NOMO-1 (cell line): ENCODE measurements at regions not wholly inside any gene's neighbourhood (a gene's known extent, or its start where the extent isn't known, plus 50 kb on each side); places are given as distances from the start of the nearest gene placed in this dataset.

Experiments
- DNase-seq, 2 experiments: peaks; one replicate each; lab custom pipeline; 2025; ENCODE audit not compliant: unreplicated experiment in 2 of 2; lab: John Stamatoyannopoulos, UW

DNA sequence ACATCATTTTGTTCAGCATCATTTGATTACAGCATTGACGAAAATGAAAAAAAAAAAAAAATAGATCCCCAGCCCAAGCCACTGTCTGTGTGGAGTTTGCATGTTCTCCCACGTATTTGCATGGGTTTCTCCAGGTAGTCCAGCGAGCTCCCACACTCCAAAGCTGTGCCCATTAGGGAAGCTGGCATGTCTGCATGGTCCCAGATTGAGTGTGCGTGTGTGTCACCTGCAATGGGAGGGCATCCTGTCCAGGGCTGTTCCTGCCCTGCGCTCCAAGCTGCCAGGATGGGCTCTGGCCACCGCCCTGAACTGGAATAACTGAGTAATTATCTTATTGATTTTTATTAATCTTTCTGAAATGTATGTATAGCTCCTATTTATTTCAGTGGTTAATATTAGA is 88.6 kb downstream of the KLF12 start:
- no peak for DNase-seq

DNA sequence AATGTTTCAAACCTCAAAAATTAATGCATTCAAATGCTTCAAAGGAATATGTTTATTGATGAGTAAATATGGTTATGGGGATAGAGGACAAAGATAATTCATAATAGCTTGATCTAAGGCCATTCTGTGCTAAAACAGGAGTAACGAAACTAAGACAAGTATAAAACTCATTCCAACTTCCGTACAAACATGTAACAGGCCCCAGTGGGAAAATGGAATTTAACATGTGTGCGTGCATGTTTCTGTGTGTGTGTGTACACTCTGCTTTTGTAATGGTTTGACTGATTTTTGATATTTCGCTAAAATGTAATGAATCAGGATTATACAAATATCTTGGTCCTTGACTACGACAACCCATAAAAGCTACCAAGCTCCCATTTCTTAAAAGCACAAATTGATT is 91.0 kb downstream of the KLF12 start:
- DNase-seq: no peak

GRCh38 chr13:74040200-74040599 is 94.0 kb downstream of the KLF12 start:
- no peak for DNase-seq

GRCh38 chr13:74039667-74040066 is 94.5 kb downstream of the KLF12 start:
- no peak for DNase-seq

GRCh38 chr13:74039154-74039553 is 95.0 kb downstream of the KLF12 start:
- DNase-seq: no peak

GRCh38 chr13:74037762-74038161 is 96.4 kb downstream of the KLF12 start:
- no peak for DNase-seq

DNA sequence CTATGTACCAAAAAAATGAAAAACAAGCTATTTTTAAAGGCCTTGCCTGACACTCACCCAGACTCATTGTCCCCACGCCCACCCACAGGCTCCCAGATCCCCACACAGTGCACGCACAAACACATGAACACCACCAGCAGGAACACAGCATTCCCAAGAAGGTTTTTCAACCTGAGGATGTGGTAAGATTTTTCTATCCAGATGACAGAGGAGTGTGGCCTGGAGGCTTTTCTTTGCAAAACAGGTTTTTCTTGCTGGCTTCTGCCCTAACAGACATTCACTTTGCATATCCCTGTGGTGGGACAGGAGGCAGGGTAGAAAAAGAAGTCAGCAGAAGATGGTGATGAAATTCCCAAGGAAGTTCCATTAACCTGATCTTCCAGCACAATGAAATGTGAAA is 97.8 kb downstream of the KLF12 start:
- DNase-seq: no peak

GRCh38 chr13:74035896-74036295 is 98.3 kb downstream of the KLF12 start:
- DNase-seq: no peak

- DNase-seq: no peak
Observed at GRCh38 chr13:74032325-74032724, 101.9 kb downstream of the KLF12 start.

GRCh38 chr13:74027161-74027779 is 106.9 kb downstream of the KLF12 start:
- no peak for DNase-seq

GRCh38 chr13:74026753-74027152 is 107.5 kb downstream of the KLF12 start:
- DNase-seq: no peak

DNA sequence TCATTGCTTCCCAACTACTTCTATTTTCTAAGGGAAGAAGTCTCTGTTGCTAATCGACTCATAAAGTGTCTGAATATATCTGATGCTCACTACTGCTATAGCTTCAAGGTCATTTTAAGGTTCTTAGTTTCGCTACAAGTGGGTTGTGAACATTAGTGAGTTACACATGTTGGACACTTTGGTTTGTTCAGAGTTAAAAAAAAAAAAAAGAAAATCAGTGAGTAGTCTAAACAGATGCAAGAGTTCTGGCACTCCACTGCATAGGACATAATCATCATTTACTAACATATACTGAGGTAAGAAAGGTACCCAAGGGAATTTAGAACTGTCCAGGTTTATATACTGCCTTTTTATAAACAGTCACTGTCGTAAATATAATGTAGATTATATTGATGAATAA is 108.8 kb downstream of the KLF12 start:
- DNase-seq: no peak

DNA sequence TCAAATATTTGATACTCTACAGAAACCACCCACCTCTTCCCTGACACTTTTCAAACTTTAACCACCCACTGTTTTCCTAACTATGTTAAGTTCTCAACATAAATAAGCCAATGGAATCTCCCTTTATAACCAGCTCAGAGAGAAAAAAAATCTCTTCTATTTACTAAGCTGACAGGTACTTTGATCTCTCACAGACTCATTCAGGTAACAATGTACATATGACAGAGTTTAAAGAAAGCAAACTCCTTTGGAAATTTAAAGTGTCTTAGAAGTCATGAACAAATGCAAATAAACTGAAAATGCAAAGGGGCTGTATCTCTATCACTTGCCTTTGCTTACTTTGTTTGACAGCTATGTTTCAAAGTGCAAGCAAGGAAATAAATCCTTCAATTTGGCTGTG is 109.3 kb downstream of the KLF12 start:
- no peak for DNase-seq

GRCh38 chr13:74024314-74024713 is 109.9 kb downstream of the KLF12 start:
- no peak for DNase-seq

DNA sequence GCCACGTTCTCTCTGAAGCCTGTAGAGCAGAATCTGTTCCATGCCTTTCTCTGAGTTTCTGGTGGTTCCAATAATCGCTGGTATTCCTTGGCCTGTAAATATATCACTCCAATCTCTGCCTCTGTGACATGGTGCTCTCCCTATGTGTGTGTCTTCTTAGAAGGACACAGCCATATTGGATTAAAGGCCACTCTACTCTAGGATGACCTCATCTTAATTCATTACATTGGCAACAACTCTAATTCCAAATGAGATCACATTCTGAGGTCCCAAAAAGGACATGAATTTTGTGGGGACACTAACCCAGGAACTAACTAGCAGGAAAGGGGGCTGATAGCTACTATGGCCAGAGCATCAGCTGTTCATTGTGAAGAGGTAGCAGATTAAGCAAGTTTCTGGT is 110.7 kb downstream of the KLF12 start:
- no peak for DNase-seq

DNA sequence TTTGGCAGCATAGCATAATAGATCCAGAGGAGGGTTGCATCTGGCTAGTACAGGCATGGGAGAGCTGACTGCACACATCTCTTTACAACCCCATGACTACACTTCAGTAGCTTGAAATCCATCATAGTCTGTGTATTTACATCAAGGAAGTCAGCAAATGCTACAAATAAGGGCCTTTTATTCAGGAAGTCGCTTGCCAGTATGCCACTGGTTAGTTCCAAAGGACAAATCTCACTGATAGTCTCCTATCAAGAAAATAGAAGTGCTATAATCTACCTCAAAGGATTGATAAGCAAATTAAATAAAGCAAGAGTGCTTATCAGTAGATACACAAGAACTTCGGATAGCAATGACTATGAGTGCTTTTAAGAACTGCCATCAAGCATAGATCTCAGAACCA is 112.7 kb downstream of the KLF12 start:
- DNase-seq: no peak

DNA sequence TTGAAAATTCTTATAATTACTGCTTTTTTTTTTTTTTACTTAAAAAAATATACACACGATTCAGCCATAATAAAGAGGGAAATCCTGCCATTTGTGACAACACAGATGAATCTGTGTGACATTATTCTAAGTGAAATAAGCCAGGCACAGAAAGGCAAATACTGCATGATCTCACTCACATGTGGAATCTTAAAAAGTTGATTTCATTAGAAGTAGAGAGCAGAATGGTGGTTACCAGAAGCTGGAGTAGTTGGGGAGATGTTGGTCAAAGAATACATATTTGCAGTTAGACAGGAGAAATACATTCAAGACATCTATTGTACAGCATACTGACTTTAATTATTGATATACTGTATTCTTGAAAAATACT is 116.2 kb downstream of the KLF12 start:
- DNase-seq: no peak

GRCh38 chr13:74017301-74018061 is 116.7 kb downstream of the KLF12 start:
- no peak for DNase-seq

DNA sequence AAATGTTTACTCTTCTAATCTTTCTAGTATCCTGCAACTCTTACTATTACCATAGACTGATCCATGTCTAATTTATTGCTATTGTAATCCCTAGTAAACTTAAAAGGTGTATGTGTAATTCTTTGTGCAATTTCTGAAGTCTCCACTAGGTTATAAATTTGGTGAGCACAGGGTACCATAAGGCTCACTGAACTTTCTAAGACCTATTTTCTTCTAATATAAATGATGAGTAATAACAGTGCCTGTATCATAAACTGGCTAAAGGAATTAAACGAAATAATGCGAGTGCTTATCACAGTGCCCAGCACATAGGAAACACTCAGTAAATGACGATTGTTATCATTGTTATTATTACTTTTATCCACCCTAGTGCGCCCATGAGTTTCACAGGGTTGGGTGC is 119.1 kb downstream of the KLF12 start:
- DNase-seq: no peak

DNA sequence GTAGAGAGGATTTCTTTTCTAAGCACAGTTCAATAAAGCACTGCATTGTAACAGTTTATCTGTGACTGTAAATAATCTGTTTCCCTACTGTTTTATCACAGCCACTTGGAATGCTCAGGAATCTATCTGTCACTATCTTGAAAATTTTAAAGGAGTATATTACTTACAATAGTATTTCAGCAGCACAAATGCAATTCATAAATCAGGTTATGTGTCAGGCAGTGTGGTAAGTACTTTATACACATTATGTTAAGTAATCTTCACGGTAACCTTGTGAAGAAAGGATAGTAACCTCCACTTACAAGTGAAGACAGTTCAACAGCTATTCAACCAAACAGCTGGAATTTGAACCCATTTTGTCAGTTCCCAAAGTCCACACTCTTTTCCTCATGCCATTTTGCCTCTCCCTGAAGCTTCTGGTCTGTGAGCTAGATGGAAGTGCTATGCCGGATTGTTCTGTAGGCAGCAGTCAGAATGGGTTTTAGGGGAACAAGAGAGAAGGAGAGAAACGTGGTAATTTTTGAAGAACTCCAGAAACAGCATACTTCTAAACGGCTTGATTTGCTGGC is 125.0 kb downstream of the KLF12 start:
- DNase-seq: no peak

DNA sequence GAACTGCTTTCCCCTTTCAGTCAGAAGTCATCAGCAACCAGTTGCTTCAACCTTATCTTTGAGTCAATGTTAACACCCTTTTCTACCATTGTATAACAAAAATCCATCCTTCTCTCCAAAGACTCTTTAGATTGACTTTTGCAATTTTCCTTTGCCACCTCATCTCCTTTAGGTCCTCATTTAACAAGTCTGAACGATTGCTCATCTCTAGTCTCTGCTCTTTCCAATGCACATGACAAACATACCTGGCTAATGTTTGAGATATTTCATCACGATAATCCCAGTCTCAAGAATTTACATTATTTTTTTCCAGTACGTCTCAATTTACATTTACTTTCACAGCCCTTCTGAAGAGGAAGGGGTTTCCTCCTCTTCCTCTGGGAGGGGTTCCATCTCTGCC is 127.5 kb downstream of the KLF12 start:
- no peak for DNase-seq
